SIG-M5 (cell line): ENCODE measurements at regions not wholly inside any gene's neighbourhood (a gene's known extent, or its start where the extent isn't known, plus 50 kb on each side); places are given as distances from the start of the nearest gene placed in this dataset.

Source experiments
- DNase-seq: peaks from one replicate; lab custom pipeline; 2025; lab: John Stamatoyannopoulos, UW

- no peak for DNase-seq
These were observed 162.3 kb downstream of the COX7C start for GRCh38 chr5:86780018-86780417.

GRCh38 chr5:86786955-86787354 lies 169.2 kb downstream of the COX7C start:
- no peak for DNase-seq

- no peak for DNase-seq
These were observed 177.9 kb downstream of the COX7C start for GRCh38 chr5:86795659-86796058.

- DNase-seq: no peak
These were observed 179.9 kb downstream of the COX7C start for GRCh38 chr5:86797677-86798076.

GRCh38 chr5:86806206-86806605 lies 188.5 kb downstream of the COX7C start:
- no peak for DNase-seq

GRCh38 chr5:86807046-86808031 lies 189.6 kb downstream of the COX7C start:
- no peak for DNase-seq

- DNase-seq: no peak
These were observed 196.6 kb downstream of the COX7C start for GRCh38 chr5:86814315-86814714.

GRCh38 chr5:86814907-86815306 lies 197.2 kb downstream of the COX7C start:
- no peak for DNase-seq

- DNase-seq: no peak
These were observed 206.9 kb downstream of the COX7C start for GRCh38 chr5:86824637-86825036.

- no peak for DNase-seq
These were observed 213.4 kb downstream of the COX7C start for GRCh38 chr5:86831128-86831527.

- no peak for DNase-seq
These were observed 216.1 kb downstream of the COX7C start for GRCh38 chr5:86833868-86834267.

- DNase-seq: no peak
These were observed 219.9 kb downstream of the COX7C start for GRCh38 chr5:86837610-86838009.

- DNase-seq: no peak
These were observed 220.3 kb downstream of the COX7C start for GRCh38 chr5:86838083-86838482.

- no peak for DNase-seq
These were observed 223.4 kb downstream of the COX7C start for GRCh38 chr5:86841000-86841644.

GRCh38 chr5:86858442-86858841 lies 240.7 kb downstream of the COX7C start:
- no peak for DNase-seq

GRCh38 chr5:86861512-86861911 lies 243.8 kb downstream of the COX7C start:
- DNase-seq: no peak

GRCh38 chr5:86862093-86862492 lies 244.4 kb downstream of the COX7C start:
- no peak for DNase-seq

GRCh38 chr5:86864051-86864450 lies 246.3 kb downstream of the COX7C start:
- DNase-seq: no peak

GRCh38 chr5:86865256-86865785 lies 247.6 kb downstream of the COX7C start:
- no peak for DNase-seq

- DNase-seq: no peak
These were observed 248.3 kb downstream of the COX7C start for GRCh38 chr5:86866036-86866435.

GRCh38 chr5:86869268-86869667 lies 251.5 kb downstream of the COX7C start:
- DNase-seq: no peak

- DNase-seq: no peak
These were observed 257.8 kb downstream of the COX7C start for GRCh38 chr5:86875539-86875938.

GRCh38 chr5:86878250-86878649 lies 260.5 kb downstream of the COX7C start:
- DNase-seq: no peak
